ENCODE measurements at regions not wholly inside any gene's neighbourhood (a gene's known extent, or its start where the extent isn't known, plus 50 kb on each side); places are given as distances from the start of the nearest gene placed in this dataset.

DNA sequence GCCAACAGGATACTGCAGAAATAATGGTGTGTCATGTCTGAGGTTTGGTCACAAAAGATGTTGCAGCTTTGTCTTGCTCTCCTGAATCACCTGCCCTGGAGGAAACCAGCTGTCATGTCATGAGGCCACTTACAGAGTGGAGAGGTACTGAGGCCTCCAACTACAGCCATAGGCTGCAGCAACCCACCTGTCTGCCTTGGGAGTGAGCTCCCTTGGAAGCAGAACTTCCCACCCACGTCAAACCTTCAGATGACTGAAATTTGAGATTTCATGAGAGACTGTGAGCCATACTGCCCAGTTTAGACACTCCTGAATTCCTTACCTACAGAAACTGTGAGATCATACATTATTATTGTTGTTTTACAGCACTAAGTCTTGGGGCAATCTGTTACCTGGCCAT lies 475.9 kb downstream of the HS3ST3B1 start:
- WGBS (ENCODE audit: insufficient coverage): no CpG with 5 or more reads among the region's 1 CpG
- H3K4me1 ChIP-seq (ENCODE audit: control insufficient read depth in 1 of 2, extremely low read depth in 1 of 2, insufficient read depth in 2 of 2, low read length in 2 of 2): no peaks in the 10 kb centered on the region
- no peak overlapping the region for H3K27ac Mint-ChIP-seq
- DNase-seq: no peak
- CTCF ChIA-PET: no interaction called here
- H3K4me3 Mint-ChIP-seq: no peak overlapping the region
- peaks cover 0 to 10% of the 10 kb centered on the region in 2 experiments for H3K27me3 ChIP-seq (replicated peaks in 1 of 2; ENCODE audit: control insufficient read depth in 2 of 2, extremely low read depth in 1 of 2, insufficient read depth in 2 of 2, low read length in 1 of 2)
- no peaks in the 10 kb centered on the region for H3K36me3 ChIP-seq (ENCODE audit: control insufficient read depth in 2 of 2, extremely low read depth in 1 of 2, insufficient read depth in 1 of 2, low read length in 1 of 2)
- H3K36me3 Mint-ChIP-seq: no peaks in the 10 kb centered on the region
- POLR2A ChIA-PET: no interaction called here
- ATAC-seq (replicated peaks in 1 of 4): no peak
- no peaks in the 10 kb centered on the region for H3K9me3 ChIP-seq
- H3K27me3 Mint-ChIP-seq: peaks cover 8 to 21% of the 10 kb centered on the region in 2 donors
- no peak overlapping the region for H3K27ac ChIP-seq (ENCODE audit: low read length)
- H3K4me1 Mint-ChIP-seq: no peaks in the 10 kb centered on the region
- H3K4me3 ChIP-seq (ENCODE audit: control insufficient read depth in 1 of 2, extremely low read depth in 1 of 2, low read length in 1 of 2): no peak overlapping the region
- H3K9me3 Mint-ChIP-seq: peaks cover 0 to 5% (median 4%) of the 10 kb centered on the region in 3 donors

DNA sequence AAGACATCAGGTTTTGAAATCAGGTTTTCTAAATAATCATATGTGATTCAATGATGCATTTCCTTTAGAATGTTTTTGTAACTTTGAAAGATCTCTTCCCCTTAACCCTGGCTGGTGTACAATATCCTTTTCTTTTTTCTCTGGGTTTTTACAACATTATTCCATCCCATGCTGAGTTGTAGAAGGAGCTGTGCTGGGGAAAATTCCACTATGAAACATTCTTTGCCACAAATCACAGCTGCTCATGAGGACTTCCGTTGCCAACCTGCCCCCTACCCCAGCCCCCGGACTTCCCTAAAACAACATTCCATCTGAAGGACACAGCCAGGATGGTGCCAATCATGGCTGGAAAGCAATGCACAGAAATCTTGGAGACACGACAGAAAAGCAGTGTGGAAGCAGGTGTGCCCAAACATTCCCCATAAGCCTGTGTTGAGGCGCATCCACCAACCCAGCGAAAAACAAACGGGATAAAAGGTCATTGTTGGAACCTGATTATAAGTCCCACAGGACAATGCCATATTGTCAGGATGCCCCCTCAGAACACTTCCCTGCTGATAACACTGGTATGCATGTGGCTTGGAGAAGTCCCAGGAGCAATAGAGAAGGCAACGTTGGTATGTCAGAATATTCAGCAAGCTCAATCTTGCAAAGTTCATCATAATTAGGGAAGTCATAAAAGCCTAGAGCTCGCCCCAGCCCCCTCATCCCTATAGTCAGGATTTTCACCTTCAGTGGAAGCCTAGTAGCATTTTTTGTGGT lies 475.0 kb downstream of the HS3ST3B1 start:
- Mint-ChIP-seq H3K9me3 (peaks cover 0 to 5% (median 4%) of the 10 kb centered on the region in 3 donors), H3K4me1 (no peaks in the 10 kb centered on the region), H3K4me3 (no peak overlapping the region), H3K27ac (no peak overlapping the region), H3K36me3 (no peaks in the 10 kb centered on the region), H3K27me3 (peaks cover 8 to 21% of the 10 kb centered on the region in 2 donors)
- H3K4me1 ChIP-seq (ENCODE audit: control insufficient read depth in 1 of 2, extremely low read depth in 1 of 2, insufficient read depth in 2 of 2, low read length in 2 of 2): no peaks in the 10 kb centered on the region
- no peaks in the 10 kb centered on the region for H3K9me3 ChIP-seq
- ATAC-seq (replicated peaks in 1 of 4): no peak
- peaks cover 0 to 12% of the 10 kb centered on the region in 2 experiments for H3K27me3 ChIP-seq (replicated peaks in 1 of 2; ENCODE audit: control insufficient read depth in 2 of 2, extremely low read depth in 1 of 2, insufficient read depth in 2 of 2, low read length in 1 of 2)
- H3K36me3 ChIP-seq (ENCODE audit: control insufficient read depth in 2 of 2, extremely low read depth in 1 of 2, insufficient read depth in 1 of 2, low read length in 1 of 2): no peaks in the 10 kb centered on the region
- ChIA-PET POLR2A (no interaction called here), CTCF (no interaction called here)
- DNase-seq: no peak
- no peak overlapping the region for H3K4me3 ChIP-seq (ENCODE audit: control insufficient read depth in 1 of 2, extremely low read depth in 1 of 2, low read length in 1 of 2)
- no peak overlapping the region for H3K27ac ChIP-seq (ENCODE audit: low read length)
- 70% methylated on average over 1 of the region's 8 CpGs for WGBS (ENCODE audit: insufficient coverage)

GRCh38 chr17:14774774-14775173 lies 473.9 kb downstream of the HS3ST3B1 start:
- H3K4me3 Mint-ChIP-seq: no peak overlapping the region
- H3K27ac ChIP-seq (ENCODE audit: low read length): no peak overlapping the region
- H3K4me1 ChIP-seq (ENCODE audit: control insufficient read depth in 1 of 2, extremely low read depth in 1 of 2, insufficient read depth in 2 of 2, low read length in 2 of 2): no peaks in the 10 kb centered on the region
- H3K27me3 Mint-ChIP-seq: peaks cover 11 to 18% of the 10 kb centered on the region in 2 donors
- DNase-seq: no peak
- POLR2A ChIA-PET: no interaction called here
- no peaks in the 10 kb centered on the region for H3K36me3 ChIP-seq (ENCODE audit: control insufficient read depth in 2 of 2, extremely low read depth in 1 of 2, insufficient read depth in 1 of 2, low read length in 1 of 2)
- H3K36me3 Mint-ChIP-seq: no peaks in the 10 kb centered on the region
- ATAC-seq (replicated peaks in 1 of 4): no peak
- no peaks in the 10 kb centered on the region for H3K4me1 Mint-ChIP-seq
- H3K9me3 Mint-ChIP-seq: peaks cover 0 to 5% (median 4%) of the 10 kb centered on the region in 3 donors
- no peak overlapping the region for H3K4me3 ChIP-seq (ENCODE audit: control insufficient read depth in 1 of 2, extremely low read depth in 1 of 2, low read length in 1 of 2)
- H3K27me3 ChIP-seq (replicated peaks in 1 of 2; ENCODE audit: control insufficient read depth in 2 of 2, extremely low read depth in 1 of 2, insufficient read depth in 2 of 2, low read length in 1 of 2): peaks cover 0 to 6% of the 10 kb centered on the region in 2 experiments
- H3K27ac Mint-ChIP-seq: no peak overlapping the region
- WGBS (ENCODE audit: insufficient coverage): no CpG with 5 or more reads among the region's 1 CpG
- no peaks in the 10 kb centered on the region for H3K9me3 ChIP-seq
- CTCF ChIA-PET: no interaction called here

DNA sequence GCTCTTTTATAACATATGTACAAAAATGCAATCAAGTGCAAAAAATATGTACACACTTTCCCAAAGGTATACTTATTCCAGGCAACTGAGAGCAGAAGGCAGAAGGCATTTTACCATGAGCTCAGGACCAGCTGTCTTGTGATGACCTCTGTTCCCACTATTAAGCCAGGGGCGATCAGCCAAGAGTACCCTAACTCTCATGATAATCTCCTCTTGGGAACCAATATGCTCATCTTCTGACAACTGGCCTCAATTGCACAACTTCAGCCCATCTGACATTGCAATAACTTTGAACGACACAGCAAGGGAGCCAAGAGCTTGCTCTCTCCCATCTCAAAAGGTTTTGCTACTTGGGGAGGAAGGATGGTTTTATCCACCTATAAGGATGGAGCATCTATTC lies 471.9 kb downstream of the HS3ST3B1 start:
- Histone ChIP-seq H3K36me3 (ENCODE audit: control insufficient read depth in 2 of 2, extremely low read depth in 1 of 2, insufficient read depth in 1 of 2, low read length in 1 of 2) (no peaks in the 10 kb centered on the region), H3K4me3 (ENCODE audit: control insufficient read depth in 1 of 2, extremely low read depth in 1 of 2, low read length in 1 of 2) (no peak overlapping the region), H3K9me3 (no peaks in the 10 kb centered on the region), H3K27ac (ENCODE audit: low read length) (no peak overlapping the region), H3K4me1 (ENCODE audit: control insufficient read depth in 1 of 2, extremely low read depth in 1 of 2, insufficient read depth in 2 of 2, low read length in 2 of 2) (no peaks in the 10 kb centered on the region), H3K27me3 (replicated peaks in 1 of 2; ENCODE audit: control insufficient read depth in 2 of 2, extremely low read depth in 1 of 2, insufficient read depth in 2 of 2, low read length in 1 of 2) (peaks cover 0 to 5% of the 10 kb centered on the region in 2 experiments)
- Mint-ChIP-seq H3K27me3 (peaks cover 4 to 11% of the 10 kb centered on the region in 2 donors), H3K36me3 (no peaks in the 10 kb centered on the region), H3K9me3 (peaks cover 5 to 16% (median 8%) of the 10 kb centered on the region in 3 donors), H3K4me3 (no peak overlapping the region), H3K27ac (no peak overlapping the region), H3K4me1 (no peaks in the 10 kb centered on the region)
- ChIA-PET CTCF (interaction anchor here in 1 of 2 donors (0.5 kb wide), 2 partner anchors 222 to 1786 kb away, joined by 3 to 5 read pairs; no protein-coding TSS in a partner anchor), POLR2A (no interaction called here)
- WGBS (ENCODE audit: insufficient coverage): 83% methylated on average over 1 of the region's 2 CpGs
- DNase-seq: no peak
- no peak for ATAC-seq (replicated peaks in 1 of 4)

DNA sequence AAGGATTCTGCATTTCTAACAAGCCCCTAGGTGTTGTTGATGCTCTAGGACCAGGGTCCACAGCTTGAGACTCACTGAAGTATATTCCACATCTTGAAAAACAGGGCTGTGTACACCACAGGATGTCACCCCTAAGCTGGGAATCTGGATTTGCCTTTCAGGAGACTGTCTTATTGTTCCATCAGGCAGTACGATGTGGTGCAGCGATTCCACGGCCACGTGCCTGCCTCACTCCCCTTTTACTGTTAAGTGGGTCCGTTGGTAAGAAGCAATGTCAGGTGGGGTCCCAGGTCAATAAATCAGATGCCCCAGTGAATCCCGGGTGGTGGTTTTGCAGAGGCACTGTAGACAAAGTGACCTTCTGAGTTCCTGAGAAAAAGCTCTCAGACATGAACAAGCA lies 470.7 kb downstream of the HS3ST3B1 start:
- Histone ChIP-seq H3K4me1 (ENCODE audit: control insufficient read depth in 1 of 2, extremely low read depth in 1 of 2, insufficient read depth in 2 of 2, low read length in 2 of 2) (no peaks in the 10 kb centered on the region), H3K4me3 (ENCODE audit: control insufficient read depth in 1 of 2, extremely low read depth in 1 of 2, low read length in 1 of 2) (no peak overlapping the region), H3K27me3 (replicated peaks in 1 of 2; ENCODE audit: control insufficient read depth in 2 of 2, extremely low read depth in 1 of 2, insufficient read depth in 2 of 2, low read length in 1 of 2) (peaks cover 0 to 5% of the 10 kb centered on the region in 2 experiments), H3K36me3 (ENCODE audit: control insufficient read depth in 2 of 2, extremely low read depth in 1 of 2, insufficient read depth in 1 of 2, low read length in 1 of 2) (no peaks in the 10 kb centered on the region), H3K9me3 (no peaks in the 10 kb centered on the region), H3K27ac (ENCODE audit: low read length) (no peak overlapping the region)
- WGBS (ENCODE audit: insufficient coverage): 81% methylated on average over 6 of the region's 6 CpGs
- ATAC-seq (replicated peaks in 1 of 4) (no peak), DNase-seq (no peak)
- H3K4me1 Mint-ChIP-seq: no peaks in the 10 kb centered on the region
- CTCF ChIA-PET: no interaction called here
- POLR2A ChIA-PET: interaction anchor here in 1 of 2 donors (0.5 kb wide), 1 partner anchor 11 kb away, joined by 3 read pairs; no protein-coding TSS in a partner anchor
- peaks cover 5 to 16% (median 8%) of the 10 kb centered on the region in 3 donors for H3K9me3 Mint-ChIP-seq
- H3K4me3 Mint-ChIP-seq: no peak overlapping the region
- no peaks in the 10 kb centered on the region for H3K36me3 Mint-ChIP-seq
- peaks cover 5 to 8% of the 10 kb centered on the region in 2 donors for H3K27me3 Mint-ChIP-seq
- no peak overlapping the region for H3K27ac Mint-ChIP-seq

DNA sequence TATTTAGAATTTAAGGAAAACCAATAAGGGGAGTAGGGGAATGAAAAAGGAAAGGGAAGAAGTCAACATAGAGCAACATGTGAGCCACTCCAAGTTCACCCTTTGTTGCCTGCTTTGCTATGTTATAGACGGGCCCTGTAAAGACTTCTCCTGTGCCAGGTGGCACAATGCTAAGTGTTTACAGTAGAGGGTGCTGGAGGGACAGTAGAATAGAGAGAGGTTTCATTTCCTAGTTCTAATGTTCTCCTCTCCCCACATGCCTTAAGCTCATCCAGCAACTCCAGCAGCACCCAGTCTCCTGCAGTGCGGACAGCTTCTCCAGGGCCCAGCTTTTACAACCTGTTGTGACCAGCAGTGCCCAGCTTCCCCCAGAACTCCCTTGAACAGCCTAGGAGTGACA lies 468.0 kb downstream of the HS3ST3B1 start:
- peaks cover 0 to 2% of the 10 kb centered on the region in 2 experiments for H3K27me3 ChIP-seq (replicated peaks in 1 of 2; ENCODE audit: control insufficient read depth in 2 of 2, extremely low read depth in 1 of 2, insufficient read depth in 2 of 2, low read length in 1 of 2)
- no peak overlapping the region for H3K27ac ChIP-seq (ENCODE audit: low read length)
- no peaks in the 10 kb centered on the region for H3K4me1 Mint-ChIP-seq
- no peaks in the 10 kb centered on the region for H3K36me3 Mint-ChIP-seq
- no peak overlapping the region for H3K4me3 ChIP-seq (ENCODE audit: control insufficient read depth in 1 of 2, extremely low read depth in 1 of 2, low read length in 1 of 2)
- WGBS (ENCODE audit: insufficient coverage): 100% methylated on average over 1 of the region's 2 CpGs
- H3K9me3 ChIP-seq: no peaks in the 10 kb centered on the region
- no peak for DNase-seq
- H3K4me3 Mint-ChIP-seq: no peak overlapping the region
- CTCF ChIA-PET: no interaction called here
- H3K9me3 Mint-ChIP-seq: peaks cover 4 to 11% (median 5%) of the 10 kb centered on the region in 3 donors
- H3K27ac Mint-ChIP-seq: no peak overlapping the region
- H3K4me1 ChIP-seq (ENCODE audit: control insufficient read depth in 1 of 2, extremely low read depth in 1 of 2, insufficient read depth in 2 of 2, low read length in 2 of 2): no peaks in the 10 kb centered on the region
- no peaks in the 10 kb centered on the region for H3K36me3 ChIP-seq (ENCODE audit: control insufficient read depth in 2 of 2, extremely low read depth in 1 of 2, insufficient read depth in 1 of 2, low read length in 1 of 2)
- no peak for ATAC-seq (replicated peaks in 1 of 4)
- POLR2A ChIA-PET: no interaction called here
- H3K27me3 Mint-ChIP-seq: peaks cover 3 to 5% of the 10 kb centered on the region in 2 donors

Measured in T-cell (primary cell).